Fibroblast of lung (primary cell): ENCODE measurements at regions not wholly inside any gene's neighbourhood (a gene's known extent, or its start where the extent isn't known, plus 50 kb on each side); places are given as distances from the start of the nearest gene placed in this dataset.

Experiments
- CTCF ChIP-seq, 2 donors: IDR thresholded peaks in 1 of 2; conservative IDR thresholded peaks in 1 of 2; 1 replicate in 1 of 2; 2 replicates in 1 of 2; pipeline ENCODE4 v1.5.1; 2011 to 2012; ENCODE audit warnings: low read length in 2 of 2, control low read depth in 1 of 2, inconsistent platforms in 1 of 2, low read depth in 1 of 2, mild to moderate bottlenecking in 1 of 2
- EZH2 ChIP-seq: IDR thresholded peaks from 2 replicates; pipeline ENCODE4 v1.5.1; 2012; ENCODE audit warnings: low read length, control low read depth, mild to moderate bottlenecking; ENCODE audit errors: missing control alignments

GRCh38 chr14:37709419-37710195 lies 114.2 kb downstream of the TTC6 start:
- TF ChIP-seq CTCF (conservative IDR thresholded peaks at IDR 0.05 in 1 of 2, IDR thresholded peaks at IDR 0.05 in 1 of 2; ENCODE audit: low read depth in 1 of 2, low read length in 2 of 2) = peak in 1 of 2 donors; percentile 52
- TF ChIP-seq EZH2 = no peak
